Stomach smooth muscle (tissue), 2 donors: ENCODE measurements at regions not wholly inside any gene's neighbourhood (a gene's known extent, or its start where the extent isn't known, plus 50 kb on each side); places are given as distances from the start of the nearest gene placed in this dataset.

ENCODE experiments used
- H3K27ac ChIP-seq: one replicate; pipeline ENCODE4 v1.7.0; 2013; ENCODE audit warnings: mild to moderate bottlenecking, low read length, inconsistent platforms
- H3K27me3 ChIP-seq, 2 donors: one replicate each; pipeline ENCODE4 v1.7.0; 2013; ENCODE audit warnings: low read length in 2 of 2; ENCODE audit not compliant: insufficient read depth in 2 of 2, control insufficient read depth in 1 of 2
- H3K36me3 ChIP-seq, 2 donors: one replicate each; pipeline ENCODE4 v1.7.0; 2013; ENCODE audit warnings: low read length in 2 of 2; ENCODE audit not compliant: control insufficient read depth in 2 of 2, insufficient read depth in 2 of 2
- H3K4me1 ChIP-seq: one replicate; pipeline ENCODE4 v1.7.0; 2013; ENCODE audit warnings: low read length; ENCODE audit not compliant: control insufficient read depth, insufficient read depth
- H3K4me3 ChIP-seq, 2 donors: one replicate each; pipeline ENCODE4 v1.7.0; 2013; ENCODE audit warnings: low read length in 2 of 2
- H3K9ac ChIP-seq, 2 donors: one replicate each; pipeline ENCODE4 v1.7.0; 2013; ENCODE audit warnings: low read length in 2 of 2, mild to moderate bottlenecking in 1 of 2
- H3K9me3 ChIP-seq, 2 donors: one replicate each; pipeline ENCODE4 v1.7.0; 2013; ENCODE audit warnings: low read length in 2 of 2; ENCODE audit not compliant: control insufficient read depth in 2 of 2
- donor health status: healthy.
- donor health status: Pancreatic carcinoma.

DNA sequence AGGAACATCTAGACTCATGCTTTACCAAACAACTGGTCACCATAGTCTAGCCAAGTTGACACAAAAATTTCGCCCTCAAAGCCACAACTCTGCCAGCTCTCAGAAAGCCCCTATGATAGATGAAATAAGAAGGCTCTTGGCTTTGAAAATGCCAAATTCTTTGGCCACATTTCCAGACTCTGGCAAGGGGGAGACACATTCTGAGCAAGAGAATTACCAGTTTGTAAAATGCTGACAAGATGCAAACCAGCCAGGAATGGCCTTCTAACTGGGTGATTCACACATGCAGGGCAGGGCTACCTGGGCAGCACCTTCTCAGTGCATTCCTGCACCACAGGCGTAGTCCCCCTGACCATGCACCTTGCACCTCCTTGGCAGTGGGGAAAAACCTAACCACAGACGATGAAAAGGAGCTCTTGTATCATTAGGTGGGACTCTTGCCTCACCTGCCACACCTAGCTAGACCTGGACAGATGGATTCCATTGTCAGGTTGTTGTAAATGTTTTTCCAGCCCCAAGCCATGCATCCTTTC, 77.4 kb upstream of the CPEB2 start:
- Histone ChIP-seq H3K9ac (no peak overlapping the region), H3K4me3 (no peak overlapping the region), H3K9me3 (no peaks in the 10 kb centered on the region), H3K4me1 (no peaks in the 10 kb centered on the region), H3K36me3 (no peaks in the 10 kb centered on the region), H3K27ac (no peak overlapping the region), H3K27me3 (no peaks in the 10 kb centered on the region)

DNA sequence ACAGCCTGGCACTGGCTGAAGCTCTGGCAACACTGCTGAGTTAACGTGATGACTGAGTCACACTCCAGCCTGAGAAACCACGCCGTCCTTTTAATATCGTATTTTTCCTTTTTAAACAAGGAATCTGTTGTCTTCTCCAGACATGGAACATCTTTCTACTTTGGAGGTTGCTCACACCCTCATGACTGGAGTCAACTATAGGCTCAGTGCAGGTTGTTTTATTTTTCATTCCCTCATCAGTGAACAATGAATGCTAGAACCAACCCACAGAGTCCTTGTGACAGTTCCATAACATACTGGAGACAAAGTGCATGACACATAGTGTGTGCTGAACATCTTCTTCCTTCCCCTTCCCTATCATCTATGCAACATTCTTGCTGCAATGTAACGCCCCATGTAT, 76.8 kb upstream of the CPEB2 start:
- Histone ChIP-seq H3K9ac (no peak overlapping the region), H3K36me3 (no peaks in the 10 kb centered on the region), H3K4me3 (no peak overlapping the region), H3K27me3 (no peaks in the 10 kb centered on the region), H3K27ac (no peak overlapping the region), H3K4me1 (no peaks in the 10 kb centered on the region), H3K9me3 (no peaks in the 10 kb centered on the region)

DNA sequence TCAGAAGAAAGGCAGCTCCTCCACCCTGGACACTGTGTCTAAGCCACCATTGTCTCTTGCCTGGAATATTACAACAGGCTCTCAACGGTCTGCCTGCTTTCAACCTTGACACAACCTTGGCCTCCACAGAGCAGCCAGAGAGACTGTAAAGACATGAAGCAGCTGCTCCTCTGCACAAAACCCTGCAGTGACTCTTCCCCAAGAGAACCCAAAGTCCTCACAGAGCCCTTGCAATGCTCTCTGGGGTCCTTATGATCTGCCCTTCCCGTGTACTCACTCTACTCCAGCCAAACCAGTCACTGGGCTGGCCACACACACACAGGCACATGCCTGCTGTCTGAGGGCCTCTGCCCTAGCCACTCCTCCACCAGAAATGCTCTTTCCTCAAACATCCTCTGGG, 75.9 kb upstream of the CPEB2 start:
- H3K9me3 ChIP-seq, result no peaks in the 10 kb centered on the region
- H3K9ac ChIP-seq, result no peak overlapping the region
- no peaks in the 10 kb centered on the region for H3K27me3 ChIP-seq
- no peaks in the 10 kb centered on the region for H3K36me3 ChIP-seq
- no peaks in the 10 kb centered on the region for H3K4me1 ChIP-seq
- H3K27ac ChIP-seq, result no peak overlapping the region
- H3K4me3 ChIP-seq, result no peak overlapping the region

DNA sequence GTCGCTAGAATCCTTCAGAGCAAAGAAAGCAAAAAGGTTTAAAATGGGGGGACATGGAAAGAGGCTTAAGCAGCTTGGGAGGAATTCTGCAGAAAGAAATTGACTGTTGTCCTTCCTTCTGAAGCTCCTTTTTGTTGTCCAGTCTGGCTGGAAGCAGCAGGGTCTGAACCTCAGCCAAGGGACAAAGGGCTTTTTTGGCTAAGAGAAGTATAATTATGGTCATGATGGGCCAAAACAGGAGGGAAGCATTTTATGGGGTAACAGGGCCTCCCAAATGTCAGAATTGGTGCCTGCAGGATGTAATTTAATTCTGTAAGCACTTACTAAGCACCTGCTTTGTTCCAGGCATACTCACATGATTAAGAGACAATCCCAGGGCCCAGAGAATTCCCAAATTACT, 74.2 kb upstream of the CPEB2 start:
- H3K27me3 ChIP-seq, result no peaks in the 10 kb centered on the region
- no peaks in the 10 kb centered on the region for H3K4me1 ChIP-seq
- H3K36me3 ChIP-seq, result no peaks in the 10 kb centered on the region
- no peak overlapping the region for H3K4me3 ChIP-seq
- no peak overlapping the region for H3K27ac ChIP-seq
- H3K9me3 ChIP-seq, result no peaks in the 10 kb centered on the region
- H3K9ac ChIP-seq, result no peak overlapping the region

DNA sequence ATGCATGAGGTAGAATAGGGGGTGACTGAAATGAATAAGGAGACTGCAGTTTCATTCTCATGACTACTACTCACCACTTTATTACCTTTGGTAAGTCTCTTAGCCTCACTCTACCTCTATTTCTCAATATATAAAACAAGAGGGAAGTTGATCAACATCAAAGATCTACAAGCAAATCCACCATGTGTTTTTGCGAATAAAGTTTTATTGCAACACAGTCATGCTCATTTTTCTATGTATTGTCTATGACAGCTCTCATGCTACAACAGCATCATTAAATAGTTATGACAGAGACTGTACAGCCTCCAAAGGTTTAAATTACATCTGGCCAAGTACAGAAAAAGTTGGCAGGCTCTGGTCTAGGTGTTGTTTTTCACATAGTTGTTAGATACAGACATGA, 72.6 kb upstream of the CPEB2 start:
- Histone ChIP-seq H3K36me3 (no peaks in the 10 kb centered on the region), H3K9ac (no peak overlapping the region), H3K4me3 (no peak overlapping the region), H3K27me3 (no peaks in the 10 kb centered on the region), H3K27ac (no peak overlapping the region), H3K4me1 (no peaks in the 10 kb centered on the region), H3K9me3 (no peaks in the 10 kb centered on the region)

DNA sequence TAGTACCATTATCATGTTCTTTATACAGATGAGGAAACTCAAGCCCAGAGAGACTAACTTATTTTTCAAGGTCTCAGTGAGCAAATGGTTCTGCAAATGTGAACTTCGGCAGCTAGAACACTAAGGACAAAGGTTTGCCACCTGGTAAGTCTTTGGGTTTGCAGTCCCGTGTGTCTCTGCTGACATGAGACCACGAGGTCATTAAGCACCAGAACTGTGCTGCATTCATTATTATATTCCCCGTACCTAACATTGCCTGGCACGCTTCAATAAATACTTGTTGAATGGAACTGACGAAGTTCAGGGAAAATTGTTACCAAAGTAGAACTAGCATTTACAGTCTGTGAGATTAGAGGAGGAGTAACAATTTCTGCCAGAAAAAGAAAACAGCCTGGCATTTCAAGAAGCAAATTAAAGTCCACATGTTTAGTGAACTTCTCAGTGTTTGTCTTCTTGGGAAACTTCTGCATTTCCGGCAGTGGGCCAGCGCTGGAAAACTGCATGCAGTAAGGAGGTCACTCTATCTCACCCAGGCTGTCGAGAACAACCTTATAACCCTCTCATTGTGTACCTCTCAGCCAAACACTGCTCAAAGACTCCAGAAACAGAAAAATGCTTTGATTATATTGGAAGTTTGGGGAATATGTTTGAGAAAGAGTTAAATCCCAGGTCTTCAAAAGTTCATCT, 67.4 kb upstream of the CPEB2 start:
- Histone ChIP-seq H3K9ac (no peak overlapping the region), H3K27ac (no peak overlapping the region), H3K9me3 (peaks cover 0 to 2% of the 10 kb centered on the region in 2 donors), H3K4me3 (no peak overlapping the region), H3K4me1 (no peaks in the 10 kb centered on the region), H3K36me3 (no peaks in the 10 kb centered on the region), H3K27me3 (no peaks in the 10 kb centered on the region)

DNA sequence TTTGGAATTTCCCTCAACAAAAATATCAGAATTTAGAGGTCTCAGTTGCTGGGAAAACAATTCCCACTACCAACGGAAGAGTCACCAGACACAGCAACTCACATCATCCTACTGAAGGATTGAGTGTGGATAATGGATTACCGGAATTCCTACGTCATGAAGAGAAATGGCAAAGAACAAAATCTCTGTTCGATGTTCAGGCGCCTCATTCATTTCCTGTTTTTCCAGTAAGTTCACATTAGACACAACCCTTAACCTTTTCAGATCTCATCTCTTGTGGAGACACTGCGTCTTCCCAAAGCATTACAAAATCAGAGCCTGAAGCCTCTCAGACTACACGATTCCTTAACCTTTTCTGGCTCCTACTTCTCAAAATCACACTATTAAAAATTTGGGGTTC, 58.5 kb upstream of the CPEB2 start:
- no peak overlapping the region for H3K27ac ChIP-seq

DNA sequence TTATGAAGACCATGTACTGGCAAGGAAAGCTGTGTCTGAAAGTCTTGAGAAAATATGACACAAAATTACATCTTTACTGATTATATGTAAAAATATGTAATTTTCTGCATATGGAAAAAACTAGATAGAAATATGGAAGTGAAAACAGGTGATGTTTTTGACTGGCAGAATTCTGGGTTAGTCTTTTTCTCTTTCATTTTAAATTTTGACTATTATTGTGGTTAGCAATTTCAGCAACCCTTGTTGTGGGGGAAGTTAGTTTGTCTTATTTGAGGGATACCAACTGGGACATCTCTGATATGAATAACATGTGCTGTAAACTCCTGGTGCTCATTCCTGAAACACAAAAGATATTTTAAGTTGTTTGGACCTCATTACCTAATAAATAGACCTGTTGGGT, 49.9 kb upstream of the CPEB2 start:
- no peak overlapping the region for H3K9ac ChIP-seq
- no peaks in the 10 kb centered on the region for H3K36me3 ChIP-seq
- no peaks in the 10 kb centered on the region for H3K4me1 ChIP-seq
- H3K9me3 ChIP-seq, result no peaks in the 10 kb centered on the region
- H3K27ac ChIP-seq, result no peak overlapping the region
- no peaks in the 10 kb centered on the region for H3K27me3 ChIP-seq
- no peak overlapping the region for H3K4me3 ChIP-seq

More for the DNA sequence above, 58.5 kb upstream of the CPEB2 start:
- Histone ChIP-seq H3K27me3 (no peaks in the 10 kb centered on the region), H3K36me3 (no peaks in the 10 kb centered on the region), H3K4me1 (no peaks in the 10 kb centered on the region), H3K9me3 (peaks cover 0 to 2% of the 10 kb centered on the region in 2 donors), H3K4me3 (no peak overlapping the region), H3K9ac (no peak overlapping the region)
